ENCODE measurements at regions not wholly inside any gene's neighbourhood (a gene's known extent, or its start where the extent isn't known, plus 50 kb on each side); places are given as distances from the start of the nearest gene placed in this dataset.

GRCh38 chr20:43840382-43841070 is 74.1 kb upstream of the TOX2 start:
- Histone ChIP-seq H3K36me3 (ENCODE audit: insufficient read depth, low read length) (no peaks in the 10 kb centered on the region), H3K4me1 (ENCODE audit: insufficient read depth, low read length) (peaks cover 17% of the 10 kb centered on the region), H3K27ac (ENCODE audit: low read depth in 1 of 2, low read length in 2 of 2) (no peak overlapping the region), H3K4me3 (ENCODE audit: low read length) (no peak overlapping the region), H3K27me3 (ENCODE audit: control insufficient read depth in 1 of 2, insufficient read depth in 2 of 2, low read length in 2 of 2) (no peaks in the 10 kb centered on the region), H3K9me3 (ENCODE audit: control insufficient read depth in 1 of 2, insufficient read depth in 1 of 2, low read length in 2 of 2) (no peaks in the 10 kb centered on the region)
- H3K27ac Mint-ChIP-seq: no peak overlapping the region
- TF ChIP-seq CTCF (IDR thresholded peaks at IDR 0.05): no peak
- peaks cover 13% of the 10 kb centered on the region for H3K4me1 Mint-ChIP-seq (ENCODE audit: low read depth)
- DNase-seq (peak in 11 of 14 experiments; percentile 7 to 57 (median 23)), ATAC-seq (ENCODE audit: poor library complexity) (peak; percentile 64)
- H3K27me3 Mint-ChIP-seq: no peaks in the 10 kb centered on the region
- CTCF ChIA-PET: interaction anchor here (1.1 to 1.3 kb wide), 2 partner anchors 216 to 240 kb away, joined by 3 read pairs; no protein-coding TSS in a partner anchor
- POLR2A ChIA-PET: no interaction called here
- intact Hi-C loops (cut with DNase I, micrococcal nuclease): loop anchor here (5.0 to 10.0 kb wide), 3 partner anchors 114 to 242 kb away; no protein-coding TSS in a partner anchor
- no peaks in the 10 kb centered on the region for H3K36me3 Mint-ChIP-seq (ENCODE audit: low read depth)
- no peaks in the 10 kb centered on the region for H3K9me3 Mint-ChIP-seq
- no peak overlapping the region for H3K4me3 Mint-ChIP-seq

DNA sequence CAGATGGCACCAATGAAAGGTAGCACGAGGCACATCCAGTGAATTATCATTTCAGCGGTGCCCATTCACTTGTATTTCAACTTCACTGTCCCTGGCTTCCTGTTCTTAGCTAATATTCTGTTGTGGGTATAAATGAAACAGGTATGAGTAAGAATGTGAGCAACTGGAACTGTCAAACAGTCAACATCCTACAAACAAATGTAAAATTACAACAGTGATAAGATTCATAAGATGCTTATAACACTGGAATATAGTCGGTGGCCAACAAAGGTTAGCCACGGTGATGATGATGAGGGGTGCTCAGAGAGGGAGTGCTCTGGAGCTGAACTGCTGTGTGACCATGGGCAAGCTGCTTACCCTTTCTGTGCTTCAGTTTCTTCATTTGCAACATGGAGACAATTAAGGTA is 74.9 kb upstream of the TOX2 start:
- H3K27me3 Mint-ChIP-seq: no peaks in the 10 kb centered on the region
- ATAC-seq (ENCODE audit: poor library complexity): no peak
- POLR2A ChIA-PET: no interaction called here

DNA sequence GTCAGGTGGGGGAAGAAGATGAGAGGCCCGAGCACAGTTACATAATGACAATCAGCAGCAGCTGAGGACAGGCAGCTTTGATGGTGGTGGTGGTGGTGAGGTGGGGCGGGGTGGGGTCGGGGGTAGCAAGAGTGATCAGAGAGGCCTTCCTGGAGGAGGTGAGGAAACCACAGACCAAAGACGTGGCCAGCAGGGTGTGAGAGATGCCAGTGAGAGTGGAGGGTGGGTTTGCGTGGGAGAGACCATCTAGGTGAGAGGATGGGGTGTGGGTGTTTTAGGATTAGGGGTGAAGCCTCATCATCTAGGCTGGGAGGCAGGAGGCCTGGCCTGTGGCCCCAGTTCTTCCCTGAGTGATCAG is 76.0 kb upstream of the TOX2 start:
- POLR2A ChIA-PET: no interaction called here
- H3K27me3 ChIP-seq (ENCODE audit: control insufficient read depth in 1 of 2, insufficient read depth in 2 of 2, low read length in 2 of 2): no peaks in the 10 kb centered on the region
- H3K36me3 ChIP-seq (ENCODE audit: insufficient read depth, low read length): no peaks in the 10 kb centered on the region
- DNase-seq (no peak), ATAC-seq (ENCODE audit: poor library complexity) (no peak)
- intact Hi-C loops (cut with DNase I, micrococcal nuclease): no loop called here
- H3K4me1 ChIP-seq (ENCODE audit: insufficient read depth, low read length): peaks cover 17% of the 10 kb centered on the region
- CTCF ChIA-PET: no interaction called here
- H3K4me3 ChIP-seq (ENCODE audit: low read length): no peak overlapping the region
- H3K27me3 Mint-ChIP-seq: no peaks in the 10 kb centered on the region
- no peaks in the 10 kb centered on the region for H3K36me3 Mint-ChIP-seq (ENCODE audit: low read depth)
- H3K4me1 Mint-ChIP-seq (ENCODE audit: low read depth): peaks cover 4% of the 10 kb centered on the region
- H3K4me3 Mint-ChIP-seq: no peak overlapping the region
- no peak overlapping the region for H3K27ac Mint-ChIP-seq
- no peak for TF ChIP-seq CTCF (IDR thresholded peaks at IDR 0.05)
- H3K9me3 ChIP-seq (ENCODE audit: control insufficient read depth in 1 of 2, insufficient read depth in 1 of 2, low read length in 2 of 2): no peaks in the 10 kb centered on the region
- no peak overlapping the region for H3K27ac ChIP-seq (ENCODE audit: low read depth in 1 of 2, low read length in 2 of 2)
- no peaks in the 10 kb centered on the region for H3K9me3 Mint-ChIP-seq

More for the DNA sequence above, 74.9 kb upstream of the TOX2 start:
- TF ChIP-seq CTCF (IDR thresholded peaks at IDR 0.05): no peak
- H3K36me3 Mint-ChIP-seq (ENCODE audit: low read depth): no peaks in the 10 kb centered on the region
- no peak overlapping the region for H3K27ac ChIP-seq (ENCODE audit: low read depth in 1 of 2, low read length in 2 of 2)
- H3K9me3 ChIP-seq (ENCODE audit: control insufficient read depth in 1 of 2, insufficient read depth in 1 of 2, low read length in 2 of 2): no peaks in the 10 kb centered on the region
- CTCF ChIA-PET: interaction anchor here (1.1 to 1.3 kb wide), 2 partner anchors 216 to 241 kb away, joined by 3 read pairs; no protein-coding TSS in a partner anchor
- DNase-seq: no peak
- no peaks in the 10 kb centered on the region for H3K9me3 Mint-ChIP-seq
- H3K4me1 Mint-ChIP-seq (ENCODE audit: low read depth): peaks cover 6% of the 10 kb centered on the region
- H3K27me3 ChIP-seq (ENCODE audit: control insufficient read depth in 1 of 2, insufficient read depth in 2 of 2, low read length in 2 of 2): no peaks in the 10 kb centered on the region
- H3K4me3 ChIP-seq (ENCODE audit: low read length): no peak overlapping the region
- H3K4me3 Mint-ChIP-seq: no peak overlapping the region
- H3K36me3 ChIP-seq (ENCODE audit: insufficient read depth, low read length): no peaks in the 10 kb centered on the region
- no peak overlapping the region for H3K27ac Mint-ChIP-seq
- intact Hi-C loops (cut with DNase I, micrococcal nuclease): loop anchor here (5.0 to 10.0 kb wide), 3 partner anchors 115 to 243 kb away; no protein-coding TSS in a partner anchor
- peaks cover 17% of the 10 kb centered on the region for H3K4me1 ChIP-seq (ENCODE audit: insufficient read depth, low read length)
